ENCODE measurements at regions not wholly inside any gene's neighbourhood (a gene's known extent, or its start where the extent isn't known, plus 50 kb on each side); places are given as distances from the start of the nearest gene placed in this dataset.

DNA sequence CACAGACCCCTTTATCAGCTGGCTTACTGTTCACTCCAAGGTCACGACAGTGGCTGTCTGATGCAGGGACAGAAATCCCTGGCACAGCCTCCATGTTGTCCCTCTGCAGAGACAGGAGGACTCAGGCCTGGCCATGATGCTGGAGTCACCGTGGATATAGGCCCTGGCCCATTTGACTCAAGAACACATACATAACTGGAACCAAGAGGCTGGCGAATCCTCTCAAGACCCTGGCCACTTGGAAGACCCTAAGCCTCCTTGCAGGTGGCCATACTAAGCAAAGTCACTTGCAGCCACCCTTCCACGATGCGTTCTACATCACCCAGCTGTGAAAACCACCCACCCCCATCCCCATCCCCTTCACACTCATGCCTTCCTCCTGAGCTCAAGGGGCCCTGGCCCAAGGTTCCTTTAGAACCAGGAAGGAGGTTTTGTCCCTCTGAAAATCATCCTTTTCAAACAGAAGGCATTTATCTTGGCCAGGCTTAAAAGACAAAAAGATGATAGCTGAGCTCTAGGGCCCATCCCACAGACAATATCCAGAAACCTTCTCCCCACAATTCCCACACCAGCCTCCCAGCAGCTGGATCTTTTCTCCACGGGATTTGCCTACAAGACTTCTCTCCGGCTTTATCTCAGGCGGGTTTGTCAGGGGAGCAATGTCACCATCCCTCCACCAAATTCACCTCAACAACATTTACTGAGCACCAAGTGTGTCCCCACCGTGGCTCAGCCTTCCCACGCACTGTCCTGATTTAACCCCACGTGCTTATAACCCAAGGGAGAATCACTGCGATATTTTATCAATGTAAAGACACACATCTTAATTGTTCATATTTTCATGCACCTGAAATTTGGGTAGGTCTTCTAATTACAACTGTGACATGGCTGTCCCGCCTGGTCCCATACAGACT lies 123.4 kb upstream of the SERPIND1 start:
- TF ChIP-seq, protein P1, sequence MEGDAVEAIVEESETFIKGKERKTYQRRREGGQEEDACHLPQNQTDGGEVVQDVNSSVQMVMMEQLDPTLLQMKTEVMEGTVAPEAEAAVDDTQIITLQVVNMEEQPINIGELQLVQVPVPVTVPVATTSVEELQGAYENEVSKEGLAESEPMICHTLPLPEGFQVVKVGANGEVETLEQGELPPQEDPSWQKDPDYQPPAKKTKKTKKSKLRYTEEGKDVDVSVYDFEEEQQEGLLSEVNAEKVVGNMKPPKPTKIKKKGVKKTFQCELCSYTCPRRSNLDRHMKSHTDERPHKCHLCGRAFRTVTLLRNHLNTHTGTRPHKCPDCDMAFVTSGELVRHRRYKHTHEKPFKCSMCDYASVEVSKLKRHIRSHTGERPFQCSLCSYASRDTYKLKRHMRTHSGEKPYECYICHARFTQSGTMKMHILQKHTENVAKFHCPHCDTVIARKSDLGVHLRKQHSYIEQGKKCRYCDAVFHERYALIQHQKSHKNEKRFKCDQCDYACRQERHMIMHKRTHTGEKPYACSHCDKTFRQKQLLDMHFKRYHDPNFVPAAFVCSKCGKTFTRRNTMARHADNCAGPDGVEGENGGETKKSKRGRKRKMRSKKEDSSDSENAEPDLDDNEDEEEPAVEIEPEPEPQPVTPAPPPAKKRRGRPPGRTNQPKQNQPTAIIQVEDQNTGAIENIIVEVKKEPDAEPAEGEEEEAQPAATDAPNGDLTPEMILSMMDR (IDR thresholded peaks at IDR 0.05): no peak
- no peak for TF ChIP-seq POLR2AphosphoS5 (IDR thresholded peaks at IDR 0.05; ENCODE audit: low read depth, low read length)
- TF ChIP-seq SIN3A (IDR thresholded peaks at IDR 0.05; ENCODE audit: borderline replicate concordance, insufficient read depth, low read depth, low read length): no peak
- TF ChIP-seq, protein P2, sequence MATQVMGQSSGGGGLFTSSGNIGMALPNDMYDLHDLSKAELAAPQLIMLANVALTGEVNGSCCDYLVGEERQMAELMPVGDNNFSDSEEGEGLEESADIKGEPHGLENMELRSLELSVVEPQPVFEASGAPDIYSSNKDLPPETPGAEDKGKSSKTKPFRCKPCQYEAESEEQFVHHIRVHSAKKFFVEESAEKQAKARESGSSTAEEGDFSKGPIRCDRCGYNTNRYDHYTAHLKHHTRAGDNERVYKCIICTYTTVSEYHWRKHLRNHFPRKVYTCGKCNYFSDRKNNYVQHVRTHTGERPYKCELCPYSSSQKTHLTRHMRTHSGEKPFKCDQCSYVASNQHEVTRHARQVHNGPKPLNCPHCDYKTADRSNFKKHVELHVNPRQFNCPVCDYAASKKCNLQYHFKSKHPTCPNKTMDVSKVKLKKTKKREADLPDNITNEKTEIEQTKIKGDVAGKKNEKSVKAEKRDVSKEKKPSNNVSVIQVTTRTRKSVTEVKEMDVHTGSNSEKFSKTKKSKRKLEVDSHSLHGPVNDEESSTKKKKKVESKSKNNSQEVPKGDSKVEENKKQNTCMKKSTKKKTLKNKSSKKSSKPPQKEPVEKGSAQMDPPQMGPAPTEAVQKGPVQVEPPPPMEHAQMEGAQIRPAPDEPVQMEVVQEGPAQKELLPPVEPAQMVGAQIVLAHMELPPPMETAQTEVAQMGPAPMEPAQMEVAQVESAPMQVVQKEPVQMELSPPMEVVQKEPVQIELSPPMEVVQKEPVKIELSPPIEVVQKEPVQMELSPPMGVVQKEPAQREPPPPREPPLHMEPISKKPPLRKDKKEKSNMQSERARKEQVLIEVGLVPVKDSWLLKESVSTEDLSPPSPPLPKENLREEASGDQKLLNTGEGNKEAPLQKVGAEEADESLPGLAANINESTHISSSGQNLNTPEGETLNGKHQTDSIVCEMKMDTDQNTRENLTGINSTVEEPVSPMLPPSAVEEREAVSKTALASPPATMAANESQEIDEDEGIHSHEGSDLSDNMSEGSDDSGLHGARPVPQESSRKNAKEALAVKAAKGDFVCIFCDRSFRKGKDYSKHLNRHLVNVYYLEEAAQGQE (IDR thresholded peaks at IDR 0.05; ENCODE audit: insufficient read depth in 1 of 2, low read depth in 2 of 2, low read length in 1 of 2): no peak
